Osteoblast (primary cell): ENCODE measurements at regions not wholly inside any gene's neighbourhood (a gene's known extent, or its start where the extent isn't known, plus 50 kb on each side); places are given as distances from the start of the nearest gene placed in this dataset.
A peak's percentile ranks its signal among the peaks of the same experiment; 100 is the strongest.

ENCODE experiments used
- DNase-seq: peaks from one replicate; pipeline ENCODE4 v3.0.0; 2011; ENCODE audit warnings: low spot score, mixed read lengths; ENCODE audit not compliant: insufficient read length; ENCODE audit errors: missing footprints
- H2AFZ ChIP-seq: 2 replicates; pipeline ENCODE4 v1.6.0; 2011; ENCODE audit warnings: mild to moderate bottlenecking, low read length
- H3K27ac ChIP-seq: 2 replicates; pipeline ENCODE4 v1.5.1; 2011; ENCODE audit warnings: mild to moderate bottlenecking, low read depth, low read length, moderate library complexity
- H3K27me3 ChIP-seq: 2 replicates; pipeline ENCODE4 v1.6.0; 2012; ENCODE audit warnings: mild to moderate bottlenecking, control low read depth, inconsistent platforms, low read length, moderate library complexity; ENCODE audit not compliant: insufficient read depth
- H3K36me3 ChIP-seq: 2 replicates; pipeline ENCODE4 v1.5.1; 2011; ENCODE audit warnings: mild to moderate bottlenecking, low read length, control low read depth, moderate library complexity; ENCODE audit not compliant: insufficient read depth
- H3K4me1 ChIP-seq: 2 replicates; pipeline ENCODE4 v1.5.1; 2011; ENCODE audit warnings: mild to moderate bottlenecking, low read length, control low read depth, moderate library complexity; ENCODE audit not compliant: insufficient read depth
- H3K4me2 ChIP-seq: 2 replicates; pipeline ENCODE4 v1.6.0; 2011; ENCODE audit warnings: mild to moderate bottlenecking, low read length; ENCODE audit not compliant: insufficient read depth
- H3K4me3 ChIP-seq: fragments of 200-600 bp; sonication (generic); 3 replicates; pipeline ENCODE4 v1.5.1; 2012; ENCODE audit warnings: mild to moderate bottlenecking, low read length, inconsistent platforms; ENCODE audit not compliant: insufficient read depth
- H3K79me2 ChIP-seq: 2 replicates; pipeline ENCODE4 v1.6.0; 2012; ENCODE audit warnings: mild to moderate bottlenecking, low read length, control low read depth, inconsistent platforms; ENCODE audit not compliant: insufficient read depth
- H3K9me3 ChIP-seq: 2 replicates; pipeline ENCODE4 v1.5.1; 2011; ENCODE audit warnings: low read depth, low read length, control low read depth
- H4K20me1 ChIP-seq: 2 replicates; pipeline ENCODE4 v1.6.0; 2012; ENCODE audit warnings: mild to moderate bottlenecking, low read length, control low read depth; ENCODE audit not compliant: insufficient read depth
- TF ChIP-seq, protein P1 (sequence below): IDR thresholded peaks from 2 replicates; pipeline ENCODE4 v1.5.1; 2011; ENCODE audit warnings: mild to moderate bottlenecking, low read depth, low read length, moderate library complexity; ENCODE audit errors: extremely low read depth

- Histone ChIP-seq H3K27me3 (no peaks in the 10 kb centered on the region), H4K20me1 (no peaks in the 10 kb centered on the region), H3K36me3 (no peaks in the 10 kb centered on the region), H3K4me2 (no peak overlapping the region), H3K4me3 (no peak overlapping the region), H3K27ac (no peak overlapping the region), H3K9me3 (no peaks in the 10 kb centered on the region), H3K79me2 (no peaks in the 10 kb centered on the region), H2AFZ (no peak overlapping the region), H3K4me1 (peaks cover 5% of the 10 kb centered on the region)
- TF ChIP-seq, protein P1, sequence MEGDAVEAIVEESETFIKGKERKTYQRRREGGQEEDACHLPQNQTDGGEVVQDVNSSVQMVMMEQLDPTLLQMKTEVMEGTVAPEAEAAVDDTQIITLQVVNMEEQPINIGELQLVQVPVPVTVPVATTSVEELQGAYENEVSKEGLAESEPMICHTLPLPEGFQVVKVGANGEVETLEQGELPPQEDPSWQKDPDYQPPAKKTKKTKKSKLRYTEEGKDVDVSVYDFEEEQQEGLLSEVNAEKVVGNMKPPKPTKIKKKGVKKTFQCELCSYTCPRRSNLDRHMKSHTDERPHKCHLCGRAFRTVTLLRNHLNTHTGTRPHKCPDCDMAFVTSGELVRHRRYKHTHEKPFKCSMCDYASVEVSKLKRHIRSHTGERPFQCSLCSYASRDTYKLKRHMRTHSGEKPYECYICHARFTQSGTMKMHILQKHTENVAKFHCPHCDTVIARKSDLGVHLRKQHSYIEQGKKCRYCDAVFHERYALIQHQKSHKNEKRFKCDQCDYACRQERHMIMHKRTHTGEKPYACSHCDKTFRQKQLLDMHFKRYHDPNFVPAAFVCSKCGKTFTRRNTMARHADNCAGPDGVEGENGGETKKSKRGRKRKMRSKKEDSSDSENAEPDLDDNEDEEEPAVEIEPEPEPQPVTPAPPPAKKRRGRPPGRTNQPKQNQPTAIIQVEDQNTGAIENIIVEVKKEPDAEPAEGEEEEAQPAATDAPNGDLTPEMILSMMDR = no peak
- DNase-seq = no peak
These were observed 189.2 kb upstream of the PHACTR1 start for GRCh38 chr6:12527339-12527738.

DNA sequence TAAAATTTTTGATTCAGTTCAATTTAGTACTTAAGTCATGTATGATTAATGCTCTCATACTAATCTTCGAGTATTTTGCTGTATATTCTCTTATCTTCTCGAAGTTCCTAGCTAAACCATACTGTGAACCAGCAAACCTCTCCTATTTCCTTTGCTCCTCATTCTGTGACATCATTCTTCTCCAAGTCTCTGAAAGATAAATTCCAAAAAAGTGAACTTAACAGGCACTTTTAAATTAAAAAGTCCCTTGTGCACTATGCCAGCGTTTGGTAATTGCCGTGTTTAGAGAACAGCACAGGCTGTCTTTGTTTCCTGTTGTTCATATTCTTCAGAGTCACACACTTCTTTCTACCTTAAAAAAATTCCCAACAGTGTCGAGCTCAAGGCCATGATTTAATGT, 188.4 kb upstream of the PHACTR1 start:
- H3K27ac ChIP-seq = peak overlapping the region; percentile 11

GRCh38 chr6:12528581-12529363, 187.8 kb upstream of the PHACTR1 start:
- Histone ChIP-seq H3K27me3 (no peaks in the 10 kb centered on the region), H4K20me1 (no peaks in the 10 kb centered on the region), H3K36me3 (no peaks in the 10 kb centered on the region), H3K4me2 (no peak overlapping the region), H3K9me3 (no peaks in the 10 kb centered on the region), H3K79me2 (no peaks in the 10 kb centered on the region), H3K4me1 (peaks cover 5% of the 10 kb centered on the region), H3K4me3 (no peak overlapping the region), H2AFZ (peak overlapping the region; percentile 52), H3K27ac (no peak overlapping the region)
- DNase-seq = no peak
- TF ChIP-seq, protein P1 = no peak

More for the DNA sequence above, 188.4 kb upstream of the PHACTR1 start:
- Histone ChIP-seq H4K20me1 (no peaks in the 10 kb centered on the region), H3K27me3 (no peaks in the 10 kb centered on the region), H2AFZ (peak overlapping the region; percentile 52), H3K9me3 (no peaks in the 10 kb centered on the region), H3K79me2 (no peaks in the 10 kb centered on the region), H3K4me2 (no peak overlapping the region), H3K36me3 (no peaks in the 10 kb centered on the region), H3K4me1 (peaks cover 5% of the 10 kb centered on the region), H3K4me3 (no peak overlapping the region)
- no peak for DNase-seq
- TF ChIP-seq, protein P1 = no peak

DNA sequence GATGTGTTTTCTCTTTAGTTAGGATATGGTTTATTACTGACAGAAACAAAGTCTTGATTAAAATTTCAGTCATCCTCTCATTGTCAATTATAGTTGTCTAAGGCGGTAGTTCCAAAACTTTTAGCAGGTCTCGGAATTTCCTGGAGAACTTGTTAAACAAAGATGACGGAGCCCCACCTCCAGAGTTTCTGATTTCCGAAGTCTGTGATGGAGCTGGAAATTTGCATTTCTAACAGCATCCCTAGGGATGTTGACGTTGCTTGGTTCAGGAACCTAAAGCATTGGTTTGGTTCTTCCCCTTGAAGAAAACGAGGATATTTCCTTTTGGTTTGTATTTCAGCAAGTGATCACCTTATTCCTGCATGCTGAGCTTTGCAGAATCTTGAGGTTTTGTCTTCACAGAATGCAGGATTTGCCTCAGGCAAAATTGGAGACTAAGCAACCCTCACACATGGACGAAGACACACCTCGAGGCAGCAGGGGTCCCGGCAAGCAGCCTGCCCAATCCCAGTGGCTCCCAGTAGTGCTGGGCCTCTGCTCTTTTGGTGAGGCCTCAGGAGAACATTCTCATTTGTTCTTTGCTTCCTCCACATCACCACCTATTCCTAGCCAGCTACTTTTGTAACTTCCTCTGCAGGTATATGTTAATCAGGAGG, 187.1 kb upstream of the PHACTR1 start:
- Histone ChIP-seq H3K4me3 (no peak overlapping the region), H3K27ac (no peak overlapping the region), H3K36me3 (no peaks in the 10 kb centered on the region), H4K20me1 (no peaks in the 10 kb centered on the region), H3K27me3 (no peaks in the 10 kb centered on the region), H3K79me2 (no peaks in the 10 kb centered on the region), H3K4me2 (no peak overlapping the region), H2AFZ (peak overlapping the region; percentile 23), H3K4me1 (peaks cover 5% of the 10 kb centered on the region), H3K9me3 (no peaks in the 10 kb centered on the region)
- TF ChIP-seq, protein P1 = no peak
- DNase-seq = no peak
